ENCODE measurements at regions not wholly inside any gene's neighbourhood (a gene's known extent, or its start where the extent isn't known, plus 50 kb on each side); places are given as distances from the start of the nearest gene placed in this dataset.

DNA sequence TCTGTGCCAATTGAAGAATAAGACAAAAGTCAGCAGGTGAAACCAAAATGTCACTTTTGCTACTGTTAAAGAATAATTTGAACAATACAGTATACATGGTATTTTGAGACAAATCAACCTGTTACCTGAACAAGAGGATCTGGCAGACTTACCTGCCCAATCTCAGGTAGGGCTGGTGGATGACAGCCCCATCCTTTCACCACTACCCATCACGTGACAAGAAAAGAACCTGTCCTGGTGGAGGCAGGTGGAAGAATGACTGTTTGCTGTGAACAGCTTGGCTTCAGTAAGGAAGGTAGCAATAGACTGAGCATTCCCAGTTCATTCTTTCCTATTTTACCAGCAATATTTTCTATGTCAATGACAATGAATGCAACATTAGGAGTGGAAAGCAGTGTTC is 349.6 kb downstream of the GPATCH2 start:
- H3K27me3 ChIP-seq = no peaks in the 10 kb centered on the region
- H3K36me3 ChIP-seq = no peaks in the 10 kb centered on the region
- TF ChIP-seq, protein P1, sequence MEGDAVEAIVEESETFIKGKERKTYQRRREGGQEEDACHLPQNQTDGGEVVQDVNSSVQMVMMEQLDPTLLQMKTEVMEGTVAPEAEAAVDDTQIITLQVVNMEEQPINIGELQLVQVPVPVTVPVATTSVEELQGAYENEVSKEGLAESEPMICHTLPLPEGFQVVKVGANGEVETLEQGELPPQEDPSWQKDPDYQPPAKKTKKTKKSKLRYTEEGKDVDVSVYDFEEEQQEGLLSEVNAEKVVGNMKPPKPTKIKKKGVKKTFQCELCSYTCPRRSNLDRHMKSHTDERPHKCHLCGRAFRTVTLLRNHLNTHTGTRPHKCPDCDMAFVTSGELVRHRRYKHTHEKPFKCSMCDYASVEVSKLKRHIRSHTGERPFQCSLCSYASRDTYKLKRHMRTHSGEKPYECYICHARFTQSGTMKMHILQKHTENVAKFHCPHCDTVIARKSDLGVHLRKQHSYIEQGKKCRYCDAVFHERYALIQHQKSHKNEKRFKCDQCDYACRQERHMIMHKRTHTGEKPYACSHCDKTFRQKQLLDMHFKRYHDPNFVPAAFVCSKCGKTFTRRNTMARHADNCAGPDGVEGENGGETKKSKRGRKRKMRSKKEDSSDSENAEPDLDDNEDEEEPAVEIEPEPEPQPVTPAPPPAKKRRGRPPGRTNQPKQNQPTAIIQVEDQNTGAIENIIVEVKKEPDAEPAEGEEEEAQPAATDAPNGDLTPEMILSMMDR (IDR thresholded peaks at IDR 0.05) = no peak
- no peak overlapping the region for H3K27ac ChIP-seq
- DNase-seq (ENCODE audit: low spot score) = no peak
- no peaks in the 10 kb centered on the region for H3K9me3 ChIP-seq
- H3K4me1 ChIP-seq = no peaks in the 10 kb centered on the region
- no peak overlapping the region for H3K4me3 ChIP-seq

DNA sequence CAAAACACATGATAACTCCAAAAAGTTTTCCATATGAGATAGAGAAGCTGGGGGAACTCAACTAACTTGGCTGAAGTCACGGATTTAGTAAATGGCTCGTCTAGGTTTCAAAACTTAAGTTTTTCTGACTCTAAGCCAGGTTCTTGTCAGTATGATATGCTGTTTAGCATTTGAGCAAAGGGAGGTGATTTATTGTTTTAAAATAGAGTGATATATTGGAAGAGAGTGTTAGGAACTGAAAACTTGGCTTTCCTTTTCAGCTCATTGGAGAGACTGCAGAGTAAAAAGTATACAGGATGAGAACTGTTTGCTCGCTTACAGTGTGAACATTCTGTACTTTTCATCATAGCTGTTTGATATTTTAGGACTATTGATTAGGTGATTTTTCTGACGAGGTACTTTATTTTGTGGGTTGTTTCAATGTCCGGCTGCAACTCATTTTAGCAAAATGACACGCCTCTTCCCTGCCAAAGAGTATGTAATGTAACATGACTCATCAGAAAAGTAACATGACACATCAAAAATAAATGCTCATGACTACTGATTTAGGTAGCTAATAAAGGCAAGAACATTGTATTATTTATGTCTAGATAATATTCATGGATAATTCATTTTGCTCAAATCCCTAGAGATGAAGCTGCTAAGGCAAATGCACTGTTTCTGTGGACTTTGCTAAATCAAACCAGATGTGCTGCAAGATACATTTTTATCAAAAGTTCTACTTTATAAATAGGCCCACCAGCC is 355.1 kb downstream of the GPATCH2 start:
- DNase-seq (ENCODE audit: low spot score) = no peak
- Histone ChIP-seq H3K9me3 (no peaks in the 10 kb centered on the region), H3K27me3 (no peaks in the 10 kb centered on the region), H3K36me3 (no peaks in the 10 kb centered on the region), H3K4me1 (no peaks in the 10 kb centered on the region), H3K4me3 (no peak overlapping the region), H3K27ac (no peak overlapping the region)
- TF ChIP-seq, protein P1 (IDR thresholded peaks at IDR 0.05) = no peak

DNA sequence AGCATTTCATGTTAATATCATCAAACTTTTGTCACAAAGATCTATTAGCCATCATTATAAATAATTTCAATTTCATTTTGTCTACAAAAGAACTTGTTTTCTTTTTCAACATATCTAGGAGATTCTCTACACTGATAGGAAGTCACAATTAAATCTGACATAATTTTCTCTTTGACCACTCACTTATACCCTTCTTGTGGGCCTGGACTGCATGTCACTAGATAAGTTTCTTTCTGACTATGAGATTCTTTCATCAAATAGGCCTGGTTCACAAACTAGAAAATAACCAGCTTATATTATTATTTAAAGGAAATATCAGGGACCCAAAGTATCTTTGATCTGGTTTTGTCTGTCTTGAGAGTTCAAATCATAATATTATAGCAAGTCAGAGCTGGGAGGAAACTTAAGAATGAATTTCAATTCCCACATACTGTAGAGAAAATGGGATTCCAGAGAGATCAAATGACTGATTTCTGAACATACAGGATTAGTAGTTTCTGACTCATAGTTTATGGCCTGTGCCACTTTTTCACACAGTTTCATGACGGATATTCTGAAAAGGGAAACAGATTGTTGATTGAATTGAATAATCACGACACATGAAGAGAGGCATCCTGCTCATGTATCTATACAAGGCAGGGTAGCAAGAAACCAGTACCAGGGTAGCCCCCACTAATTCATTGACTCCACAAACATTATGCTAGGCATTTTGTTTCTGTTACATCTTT is 355.8 kb downstream of the GPATCH2 start:
- no peak overlapping the region for H3K27ac ChIP-seq
- no peaks in the 10 kb centered on the region for H3K27me3 ChIP-seq
- no peaks in the 10 kb centered on the region for H3K4me1 ChIP-seq
- no peaks in the 10 kb centered on the region for H3K36me3 ChIP-seq
- H3K4me3 ChIP-seq = no peak overlapping the region
- no peak for DNase-seq (ENCODE audit: low spot score)
- TF ChIP-seq, protein P1 (IDR thresholded peaks at IDR 0.05) = no peak
- no peaks in the 10 kb centered on the region for H3K9me3 ChIP-seq

DNA sequence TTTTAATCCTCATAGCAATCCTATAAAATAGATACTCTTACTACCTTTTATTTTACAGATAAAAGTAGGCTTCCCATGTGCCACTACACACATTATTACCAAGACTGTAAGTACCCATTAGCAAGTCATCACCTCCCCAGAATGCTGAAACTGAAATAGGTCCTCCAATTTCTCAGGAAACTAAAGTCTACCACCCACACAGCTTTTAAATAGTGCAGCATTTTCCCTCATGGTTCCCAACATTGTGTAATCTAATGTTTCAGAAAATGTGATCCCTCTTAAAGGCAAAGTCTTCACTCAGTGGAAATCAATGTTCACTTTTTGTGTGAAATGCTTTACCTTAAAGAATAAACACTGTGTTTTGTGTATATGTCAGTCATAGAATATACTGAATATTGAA is 356.5 kb downstream of the GPATCH2 start:
- H3K36me3 ChIP-seq = no peaks in the 10 kb centered on the region
- H3K4me3 ChIP-seq = no peak overlapping the region
- no peak for DNase-seq (ENCODE audit: low spot score)
- no peaks in the 10 kb centered on the region for H3K9me3 ChIP-seq
- no peaks in the 10 kb centered on the region for H3K27me3 ChIP-seq
- H3K27ac ChIP-seq = no peak overlapping the region
- H3K4me1 ChIP-seq = no peaks in the 10 kb centered on the region
- TF ChIP-seq, protein P1 (IDR thresholded peaks at IDR 0.05) = no peak

DNA sequence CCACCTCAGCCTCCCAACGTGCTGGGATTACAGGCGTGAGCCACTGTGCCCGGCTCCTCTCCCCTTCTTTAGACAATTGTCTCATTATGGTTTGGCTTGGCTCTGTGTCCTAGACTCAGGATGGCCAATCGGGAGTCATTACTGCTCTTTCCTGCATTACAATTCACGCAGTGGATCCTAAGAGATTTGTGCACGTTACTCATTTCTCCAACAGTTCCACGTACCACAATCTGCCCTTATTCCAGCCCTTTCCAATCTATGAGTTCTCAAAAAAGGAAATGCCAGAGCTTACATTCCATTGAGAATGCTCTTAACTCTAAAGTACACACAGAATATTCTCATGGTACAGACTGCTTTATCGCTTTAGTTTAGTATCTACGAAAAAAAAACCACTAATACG is 357.0 kb downstream of the GPATCH2 start:
- Histone ChIP-seq H3K27me3 (no peaks in the 10 kb centered on the region), H3K4me1 (no peaks in the 10 kb centered on the region), H3K9me3 (no peaks in the 10 kb centered on the region), H3K36me3 (no peaks in the 10 kb centered on the region), H3K4me3 (no peak overlapping the region), H3K27ac (no peak overlapping the region)
- TF ChIP-seq, protein P1 (IDR thresholded peaks at IDR 0.05) = no peak
- DNase-seq (ENCODE audit: low spot score) = no peak
